GM21390 (cell line): ENCODE measurements at regions not wholly inside any gene's neighbourhood (a gene's known extent, or its start where the extent isn't known, plus 50 kb on each side); places are given as distances from the start of the nearest gene placed in this dataset.
A peak's percentile ranks its signal among the peaks of the same experiment; 100 is the strongest.

Experiments
- ATAC-seq: cut with Tn5 transposase; IDR thresholded peaks from one replicate; pipeline ENCODE4 v1.9.1; 2021; ENCODE audit not compliant: unreplicated experiment

GRCh38 chr2:164306872-164307271, 314.4 kb downstream of the GRB14 start:
- no peak for ATAC-seq

- ATAC-seq, result no peak
Observed at GRCh38 chr2:164302786-164303185, 318.5 kb downstream of the GRB14 start.

GRCh38 chr2:164288235-164288634, 333.0 kb downstream of the GRB14 start:
- no peak for ATAC-seq

- no peak for ATAC-seq
Observed at GRCh38 chr2:164287056-164287455, 334.2 kb downstream of the GRB14 start.

- ATAC-seq, result no peak
Observed at GRCh38 chr2:164285576-164285975, 335.7 kb downstream of the GRB14 start.

GRCh38 chr2:164281896-164282295, 339.4 kb downstream of the GRB14 start:
- no peak for ATAC-seq

DNA sequence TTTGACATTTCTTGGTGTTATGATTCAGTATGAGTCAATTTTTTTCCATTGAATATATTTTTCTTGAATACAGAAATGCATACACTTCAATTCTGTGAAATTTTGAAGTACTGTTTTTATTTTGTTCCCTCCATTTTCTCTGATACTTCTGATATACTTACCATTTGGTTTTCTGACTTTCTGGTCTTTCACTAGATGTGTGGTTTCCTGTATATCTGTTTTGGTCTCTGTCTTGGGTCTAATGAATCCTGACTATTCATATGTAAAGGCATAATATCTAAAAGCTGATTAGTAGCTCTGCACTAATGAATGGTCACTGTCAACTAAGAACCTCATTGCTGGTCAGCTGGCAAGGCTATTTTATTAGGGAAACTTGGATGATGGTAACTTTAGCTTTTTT, 345.6 kb downstream of the GRB14 start:
- no peak for ATAC-seq

GRCh38 chr2:164260506-164260905, 360.8 kb downstream of the GRB14 start:
- ATAC-seq, result no peak

DNA sequence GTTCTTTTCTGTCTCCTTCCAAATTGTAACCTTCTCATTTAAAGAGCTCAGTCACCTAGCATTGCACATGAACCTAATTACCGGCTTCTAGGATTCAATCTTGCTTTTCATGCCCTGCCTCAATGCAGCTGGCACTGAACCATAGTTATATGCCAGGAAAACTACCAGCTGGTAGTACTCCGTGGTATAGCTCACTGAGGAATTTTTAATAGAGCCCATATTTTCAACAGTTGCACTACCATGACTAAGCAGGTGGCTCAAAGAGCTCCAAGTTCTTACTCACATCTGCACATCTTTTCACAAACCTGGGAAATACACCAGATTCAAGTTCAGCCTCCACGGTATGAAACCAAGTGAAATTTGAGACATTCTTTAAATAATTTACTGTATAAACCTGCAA, 363.5 kb downstream of the GRB14 start:
- ATAC-seq, result no peak

DNA sequence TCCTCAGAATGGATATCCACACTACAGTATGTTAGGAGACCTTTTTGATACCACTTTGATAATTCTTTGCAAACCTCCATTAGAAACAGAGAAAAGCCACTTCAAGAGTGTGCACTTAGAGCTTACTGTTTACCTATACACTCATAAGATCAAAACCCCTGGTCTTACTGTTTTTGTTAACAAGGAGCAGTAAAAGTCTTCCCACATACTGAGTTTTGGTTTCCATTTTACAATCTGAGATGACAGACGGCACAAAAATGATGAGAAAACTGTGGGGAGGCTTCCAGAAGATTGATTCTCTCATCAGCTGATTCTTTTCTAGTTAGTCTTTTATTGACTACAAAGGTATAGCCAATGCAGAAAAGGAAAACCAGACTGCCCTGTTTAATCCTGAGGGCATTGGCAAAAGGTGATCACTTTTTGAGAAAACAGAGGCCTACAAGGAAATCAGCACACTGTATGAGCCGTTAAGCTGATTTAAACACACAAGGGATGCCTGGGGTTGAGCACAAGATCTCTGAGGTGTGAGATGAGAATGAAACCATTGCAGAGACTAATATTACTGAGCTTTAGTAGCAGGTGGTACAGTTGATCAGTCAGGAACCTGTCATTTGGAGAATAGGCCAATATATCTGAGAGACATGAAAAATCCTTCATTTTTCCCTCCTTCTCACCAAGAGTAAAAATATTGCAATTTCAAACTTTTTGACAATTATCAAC, 368.6 kb downstream of the GRB14 start:
- ATAC-seq, result peak; percentile 90

DNA sequence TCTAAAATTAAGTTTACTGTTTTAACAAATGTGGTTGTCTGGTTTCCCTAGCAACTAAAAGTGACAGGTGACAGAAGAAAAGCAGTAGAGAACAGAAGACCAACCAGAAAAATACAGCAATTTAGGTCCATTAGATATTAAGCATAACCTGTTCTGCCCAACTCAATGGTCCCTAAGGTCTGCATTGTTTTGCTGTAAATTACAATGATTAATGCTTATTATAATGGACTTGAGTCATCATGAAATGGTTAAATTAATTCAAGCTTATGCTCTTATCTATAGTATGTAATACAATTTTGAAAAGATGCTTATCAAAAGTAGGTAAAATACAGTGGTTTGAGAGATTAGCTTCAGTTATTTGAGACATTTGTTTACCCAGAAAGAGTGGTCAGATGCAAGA, 378.0 kb downstream of the GRB14 start:
- no peak for ATAC-seq

DNA sequence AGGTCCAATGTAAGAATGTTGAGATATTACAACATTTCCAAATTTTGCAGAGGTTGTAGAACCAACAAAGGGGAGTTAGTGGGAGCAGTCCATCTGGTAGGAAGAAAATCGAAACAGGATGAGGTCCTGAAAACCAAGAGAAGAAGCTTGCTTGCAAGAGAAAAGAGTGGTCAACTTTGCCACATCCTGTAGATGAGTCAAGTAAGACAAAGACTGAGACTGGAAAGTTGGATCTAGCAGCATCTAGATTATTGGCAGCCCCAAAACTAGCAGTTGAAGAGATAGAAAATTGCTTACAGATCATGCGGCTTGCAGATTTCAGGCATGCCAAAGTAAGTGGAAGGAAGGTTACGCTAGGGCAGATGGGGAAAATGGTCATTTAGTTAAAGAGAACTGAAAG, 378.9 kb downstream of the GRB14 start:
- no peak for ATAC-seq

DNA sequence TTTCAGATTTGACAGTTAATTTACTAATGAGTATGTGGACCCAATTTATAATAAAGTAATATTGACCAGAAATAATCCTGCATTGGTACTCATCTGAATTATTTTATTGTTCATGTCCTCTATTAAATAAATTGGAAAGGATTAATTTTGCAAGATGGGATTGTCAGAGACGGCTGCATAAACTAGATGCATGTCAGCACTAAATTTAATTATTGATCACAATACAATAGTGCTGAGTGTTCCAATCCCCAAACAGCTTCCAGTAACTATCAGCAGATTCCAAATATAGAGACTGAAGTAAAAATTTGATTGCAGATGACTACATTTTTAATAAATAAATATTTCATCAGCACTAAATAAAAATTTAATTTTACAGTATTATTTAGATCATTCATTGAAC, 387.2 kb downstream of the GRB14 start:
- no peak for ATAC-seq

DNA sequence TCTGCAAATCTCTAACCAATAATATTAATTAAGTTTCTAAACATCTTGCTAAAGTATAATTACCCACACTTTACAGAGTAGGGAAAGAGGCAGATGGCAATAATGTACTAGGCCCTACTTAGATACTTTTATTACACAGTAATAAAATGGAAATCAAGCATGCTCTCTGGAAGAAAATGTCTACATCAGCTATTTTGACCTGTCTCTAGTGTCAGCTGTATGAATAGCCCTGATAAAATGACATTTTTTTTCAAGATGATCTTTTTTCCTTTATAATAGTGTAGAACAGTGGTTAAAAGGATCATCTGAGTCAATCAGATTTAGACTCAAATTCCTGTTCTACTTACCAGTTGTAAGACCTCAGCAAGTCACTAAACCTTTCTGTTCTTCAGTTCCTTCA, 397.3 kb downstream of the GRB14 start:
- ATAC-seq, result no peak

- ATAC-seq, result no peak
Observed at GRCh38 chr2:164221473-164221872, 399.8 kb downstream of the GRB14 start.

DNA sequence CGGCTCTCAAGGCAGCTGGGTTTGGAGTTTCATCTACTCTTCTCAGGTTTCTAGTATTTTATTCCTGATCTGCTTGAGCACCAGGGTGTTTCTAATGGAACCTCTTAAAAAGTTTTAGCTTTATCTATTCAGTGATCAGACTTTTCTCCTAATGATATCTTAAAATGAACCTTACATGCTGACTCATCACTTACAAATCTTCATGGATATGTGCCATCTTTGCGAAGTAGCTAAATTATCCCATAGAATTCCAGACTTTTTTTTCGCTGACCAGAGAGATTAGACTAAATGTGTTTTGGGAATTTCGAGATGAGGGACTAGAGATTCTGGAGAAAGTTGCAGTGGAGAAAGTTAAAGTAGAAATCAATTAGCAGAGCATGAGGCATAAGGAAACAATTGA, 401.0 kb downstream of the GRB14 start:
- ATAC-seq, result no peak

DNA sequence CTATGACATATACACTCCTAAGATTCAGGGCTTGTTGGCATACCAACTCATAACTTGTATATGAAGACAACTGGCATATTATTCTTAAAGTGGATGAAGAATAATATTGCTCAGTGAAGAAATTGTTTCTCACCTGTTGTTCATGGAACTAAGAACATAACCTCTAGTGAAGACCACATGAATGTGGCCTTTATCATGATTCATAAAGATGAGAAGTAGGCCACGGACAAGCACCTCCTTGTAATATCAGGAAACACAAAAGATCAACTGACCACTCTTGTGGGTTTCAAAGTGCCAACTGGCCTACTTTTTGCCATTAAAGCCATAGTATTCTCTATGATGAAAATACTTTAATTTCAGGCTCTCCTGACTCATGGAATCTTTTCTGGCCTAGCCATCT, 407.4 kb downstream of the GRB14 start:
- no peak for ATAC-seq

- ATAC-seq, result no peak
Observed at GRCh38 chr2:164205347-164205746, 415.9 kb downstream of the GRB14 start.

DNA sequence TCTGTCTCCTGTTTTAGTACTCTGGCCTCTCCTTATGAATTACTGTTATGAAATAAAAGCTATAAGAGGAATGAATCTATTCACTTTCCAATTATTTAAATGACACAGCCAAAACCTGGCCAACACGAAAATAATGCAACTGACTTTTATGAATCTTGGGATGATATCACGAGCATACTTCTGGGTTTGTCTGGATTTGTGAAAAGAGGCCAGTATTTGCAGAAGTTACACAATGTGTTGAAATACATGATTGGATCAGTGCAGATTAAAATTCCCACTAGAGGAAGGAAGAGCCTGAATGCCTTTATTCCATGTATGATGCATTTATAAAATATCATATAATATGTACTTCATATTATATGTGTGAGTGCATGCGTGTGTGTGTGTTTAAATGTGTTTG, 418.2 kb downstream of the GRB14 start:
- ATAC-seq, result no peak

GRCh38 chr2:164198256-164198655, 423.0 kb downstream of the GRB14 start:
- ATAC-seq, result no peak

DNA sequence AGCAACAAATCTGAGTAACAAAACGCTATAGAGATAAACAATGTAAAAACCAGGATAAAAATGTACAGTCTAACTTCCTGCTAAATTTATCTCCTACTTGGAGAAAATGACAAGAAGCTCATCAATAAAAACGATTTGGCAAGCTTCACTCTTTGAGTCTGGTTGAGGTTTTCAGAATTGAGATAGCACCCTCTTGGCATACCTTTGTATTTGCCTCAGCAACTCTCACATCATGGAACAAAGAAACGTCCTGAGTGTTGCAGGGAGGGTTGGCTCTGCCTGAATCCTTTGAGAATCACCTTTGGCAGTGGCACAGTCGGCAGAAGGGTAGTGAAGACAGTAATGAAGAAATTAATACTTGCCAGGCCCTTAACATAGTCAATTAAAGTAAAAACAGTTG, 430.6 kb downstream of the GRB14 start:
- no peak for ATAC-seq

- ATAC-seq, result no peak
Observed at GRCh38 chr2:164189851-164190250, 431.4 kb downstream of the GRB14 start.

DNA sequence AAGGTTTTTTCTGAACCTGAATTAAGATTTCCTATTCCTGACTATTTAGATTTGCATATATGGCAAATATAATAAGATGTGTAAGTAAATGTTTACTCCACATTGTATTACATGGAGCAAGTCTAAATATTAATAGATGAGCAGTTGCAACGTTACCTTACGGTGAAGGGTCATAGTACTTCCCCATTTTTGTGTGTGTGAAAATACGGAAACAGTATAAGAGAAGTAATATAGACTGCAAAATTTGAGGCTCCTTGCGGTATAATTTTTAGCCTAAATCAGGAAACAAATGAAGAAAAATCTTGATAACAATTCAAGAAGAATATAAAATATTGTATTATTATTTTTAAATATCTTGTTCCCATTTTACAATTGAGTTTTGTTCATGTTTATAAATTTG, 434.2 kb downstream of the GRB14 start:
- ATAC-seq, result no peak
